ENCODE measurements at regions not wholly inside any gene's neighbourhood (a gene's known extent, or its start where the extent isn't known, plus 50 kb on each side); places are given as distances from the start of the nearest gene placed in this dataset.

GRCh38 chr5:125290935-125291334 is 544.5 kb upstream of the ZNF608 start:
- DNase-seq (ENCODE audit: insufficient read length, low spot score) (no peak), FAIRE-seq (no peak)

- FAIRE-seq: no peak
Measured at GRCh38 chr5:125291447-125291846, 545.0 kb upstream of the ZNF608 start.

GRCh38 chr5:125293223-125293622 is 546.8 kb upstream of the ZNF608 start:
- FAIRE-seq (no peak), DNase-seq (ENCODE audit: insufficient read length, low spot score) (no peak)

More at GRCh38 chr5:125291447-125291846, 545.0 kb upstream of the ZNF608 start:
- no peak for DNase-seq (ENCODE audit: insufficient read length, low spot score)

- FAIRE-seq: no peak
- no peak for DNase-seq (ENCODE audit: insufficient read length, low spot score)
Measured at GRCh38 chr5:125293726-125294125, 547.3 kb upstream of the ZNF608 start.

- DNase-seq (ENCODE audit: insufficient read length, low spot score): no peak
- FAIRE-seq: no peak
Measured at GRCh38 chr5:125294844-125295243, 548.4 kb upstream of the ZNF608 start.

- FAIRE-seq: no peak
- DNase-seq (ENCODE audit: insufficient read length, low spot score): no peak
Measured at GRCh38 chr5:125295405-125295872, 549.0 kb upstream of the ZNF608 start.

GRCh38 chr5:125298258-125298657 is 551.8 kb upstream of the ZNF608 start:
- no peak for DNase-seq (ENCODE audit: insufficient read length, low spot score)
- FAIRE-seq: no peak

GRCh38 chr5:125298746-125299379 is 552.4 kb upstream of the ZNF608 start:
- DNase-seq (ENCODE audit: insufficient read length, low spot score): no peak
- no peak for FAIRE-seq

GRCh38 chr5:125301711-125302110 is 555.3 kb upstream of the ZNF608 start:
- FAIRE-seq (no peak), DNase-seq (ENCODE audit: insufficient read length, low spot score) (no peak)

- DNase-seq (ENCODE audit: insufficient read length, low spot score): no peak
- FAIRE-seq: no peak
Measured at GRCh38 chr5:125302577-125302976, 556.1 kb upstream of the ZNF608 start.

- no peak for FAIRE-seq
- DNase-seq (ENCODE audit: insufficient read length, low spot score): no peak
Measured at GRCh38 chr5:125306741-125307140, 560.3 kb upstream of the ZNF608 start.

- FAIRE-seq (no peak), DNase-seq (ENCODE audit: insufficient read length, low spot score) (no peak)
Measured at GRCh38 chr5:125310749-125311148, 564.3 kb upstream of the ZNF608 start.

- no peak for FAIRE-seq
- peak; percentile 56 for DNase-seq (ENCODE audit: insufficient read length, low spot score)
Measured at GRCh38 chr5:125311743-125312142, 565.3 kb upstream of the ZNF608 start.

GRCh38 chr5:125313555-125313954 is 567.1 kb upstream of the ZNF608 start:
- no peak for DNase-seq (ENCODE audit: insufficient read length, low spot score)
- FAIRE-seq: no peak

GRCh38 chr5:125315306-125315705 is 568.9 kb upstream of the ZNF608 start:
- no peak for FAIRE-seq

GRCh38 chr5:125316391-125316790 is 570.0 kb upstream of the ZNF608 start:
- FAIRE-seq (no peak), DNase-seq (ENCODE audit: insufficient read length, low spot score) (no peak)

More at GRCh38 chr5:125315306-125315705, 568.9 kb upstream of the ZNF608 start:
- no peak for DNase-seq (ENCODE audit: insufficient read length, low spot score)

- DNase-seq (ENCODE audit: insufficient read length, low spot score): no peak
- FAIRE-seq: no peak
Measured at GRCh38 chr5:125316915-125317535, 570.6 kb upstream of the ZNF608 start.

- no peak for DNase-seq (ENCODE audit: insufficient read length, low spot score)
- FAIRE-seq: no peak
Measured at GRCh38 chr5:125317536-125317995, 571.1 kb upstream of the ZNF608 start.

GRCh38 chr5:125321654-125322053 is 575.2 kb upstream of the ZNF608 start:
- FAIRE-seq: no peak
- DNase-seq (ENCODE audit: insufficient read length, low spot score): no peak

- no peak for FAIRE-seq
- no peak for DNase-seq (ENCODE audit: insufficient read length, low spot score)
Measured at GRCh38 chr5:125323613-125324012, 577.2 kb upstream of the ZNF608 start.

- DNase-seq (ENCODE audit: insufficient read length, low spot score) (no peak), FAIRE-seq (no peak)
Measured at GRCh38 chr5:125325488-125326149, 579.2 kb upstream of the ZNF608 start.

GRCh38 chr5:125326150-125326510 is 579.7 kb upstream of the ZNF608 start:
- FAIRE-seq: no peak

More at GRCh38 chr5:125326150-125326510, 579.7 kb upstream of the ZNF608 start:
- peak; percentile 42 for DNase-seq (ENCODE audit: insufficient read length, low spot score)
